GM18499 (cell line): ENCODE measurements at regions not wholly inside any gene's neighbourhood (a gene's known extent, or its start where the extent isn't known, plus 50 kb on each side); places are given as distances from the start of the nearest gene placed in this dataset.

Experiments
- ATAC-seq: cut with Tn5 transposase; IDR thresholded peaks from one replicate; pipeline ENCODE4 v1.9.1; 2021; ENCODE audit warnings: moderate number of reproducible peaks; ENCODE audit not compliant: insufficient read depth, unreplicated experiment

DNA sequence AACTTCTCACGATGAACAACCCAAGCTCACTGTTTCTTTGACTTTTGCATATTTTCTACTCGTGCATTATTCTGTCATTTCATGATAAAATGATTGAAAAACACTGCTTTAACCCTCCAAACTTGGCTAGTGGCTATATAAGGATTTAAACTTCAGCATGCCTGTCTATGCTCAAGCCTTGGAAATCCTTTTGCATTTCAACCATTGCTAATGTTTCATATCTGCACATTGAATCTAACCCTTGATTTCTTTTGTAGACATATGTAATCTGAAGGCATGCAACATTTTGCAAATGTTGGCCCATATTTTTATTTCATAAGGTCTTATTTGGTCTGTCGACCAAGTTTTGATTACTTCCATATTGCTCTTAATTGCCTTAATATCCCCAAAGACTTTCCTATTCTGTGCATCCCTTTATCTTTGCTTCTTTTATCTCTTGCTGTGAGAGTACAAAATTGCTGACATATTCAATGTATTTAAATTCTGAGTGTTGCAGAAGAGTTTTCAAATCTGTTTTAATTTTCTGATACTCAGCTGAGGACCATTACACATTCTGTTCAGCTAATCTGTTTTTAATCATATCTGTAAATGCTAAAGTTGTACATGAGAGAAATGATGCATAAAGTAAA, 403.7 kb upstream of the ZNF608 start:
- no peak for ATAC-seq

DNA sequence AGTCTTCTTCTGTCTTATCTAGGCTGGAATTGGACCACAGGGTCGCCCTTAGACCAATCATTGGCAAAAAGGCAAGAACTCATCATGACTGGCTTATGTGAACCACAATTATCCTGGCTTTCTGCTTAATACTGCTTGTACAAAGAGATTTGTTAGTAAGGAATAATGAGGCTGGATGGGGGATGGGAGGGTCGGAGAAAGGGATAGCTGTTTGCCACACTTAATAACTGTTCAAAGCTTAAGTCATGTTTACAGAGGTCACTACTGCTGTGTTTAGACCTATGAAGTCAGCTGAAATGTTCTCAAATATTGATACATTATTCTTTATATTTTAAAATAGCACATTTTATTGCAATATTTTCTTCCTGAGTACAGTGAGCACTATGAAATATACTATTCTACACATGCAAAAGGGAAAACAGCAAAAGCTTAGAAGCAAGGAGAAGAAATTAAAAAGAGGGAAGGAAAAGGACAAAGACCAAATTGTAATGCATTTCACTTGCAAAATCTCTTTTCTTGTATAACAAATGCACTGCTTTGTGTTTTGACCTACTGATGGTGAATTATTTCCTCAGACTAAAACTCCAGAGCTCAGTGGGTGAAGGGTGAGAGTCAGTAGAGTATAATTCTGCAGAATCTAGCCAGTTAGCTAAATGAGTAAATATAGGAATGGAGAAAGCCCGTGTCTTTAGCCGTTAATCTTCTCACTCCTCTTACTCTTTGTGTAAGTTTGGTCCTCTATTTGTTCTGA, 404.9 kb upstream of the ZNF608 start:
- ATAC-seq, result no peak

DNA sequence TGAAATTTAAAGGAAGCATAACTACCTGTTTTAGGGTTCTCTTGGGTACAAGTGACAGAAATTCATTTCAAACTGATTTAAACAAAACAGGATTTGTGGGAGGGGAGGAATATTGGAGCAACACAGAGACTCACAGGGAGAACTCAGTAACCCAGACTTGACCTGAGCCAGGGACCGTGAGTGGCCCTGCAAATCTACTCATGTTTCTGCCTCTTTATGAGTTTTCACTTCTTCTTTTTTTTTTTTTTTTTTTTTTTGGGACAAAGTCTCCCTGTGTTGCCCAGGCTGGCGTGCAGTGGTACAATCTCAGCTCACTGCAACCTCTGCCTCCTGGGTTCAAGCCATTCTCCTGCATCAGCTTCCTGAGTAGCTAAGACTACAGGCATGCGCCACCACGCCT, 405.6 kb upstream of the ZNF608 start:
- no peak for ATAC-seq

DNA sequence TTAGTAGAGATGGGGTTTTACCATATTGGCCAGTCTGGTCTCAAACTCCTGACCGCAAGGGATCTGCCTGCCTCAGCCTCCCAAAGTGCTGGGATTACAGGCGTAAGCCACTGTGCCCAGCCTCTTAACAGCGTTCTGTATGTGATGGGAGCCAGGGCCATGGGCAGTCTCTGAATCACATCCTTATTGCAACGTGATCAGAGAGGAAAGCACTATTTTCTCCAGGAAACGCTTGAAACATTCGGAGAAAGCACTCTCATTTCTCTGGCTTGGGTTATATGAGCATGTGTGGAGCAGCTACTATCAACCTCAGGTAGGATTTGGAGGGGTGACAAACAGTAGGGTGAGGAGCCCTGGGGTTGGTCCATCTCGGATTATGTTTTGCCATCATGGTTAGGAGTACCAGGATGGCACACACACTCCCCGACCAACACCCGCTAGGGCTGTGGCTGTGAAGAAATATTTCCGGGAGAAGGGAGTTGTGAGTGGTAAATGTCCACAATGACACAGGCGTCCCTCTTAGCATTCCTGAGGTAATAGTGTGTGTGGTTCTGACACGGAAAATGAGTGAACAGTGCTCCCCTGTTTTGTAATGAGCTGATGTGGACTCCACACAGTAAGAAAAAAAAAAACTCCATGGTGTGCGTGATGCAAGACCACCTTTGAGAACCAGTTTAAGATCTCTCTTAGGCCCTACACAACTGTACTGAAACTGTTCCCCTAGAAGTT, 406.2 kb upstream of the ZNF608 start:
- ATAC-seq, result no peak

DNA sequence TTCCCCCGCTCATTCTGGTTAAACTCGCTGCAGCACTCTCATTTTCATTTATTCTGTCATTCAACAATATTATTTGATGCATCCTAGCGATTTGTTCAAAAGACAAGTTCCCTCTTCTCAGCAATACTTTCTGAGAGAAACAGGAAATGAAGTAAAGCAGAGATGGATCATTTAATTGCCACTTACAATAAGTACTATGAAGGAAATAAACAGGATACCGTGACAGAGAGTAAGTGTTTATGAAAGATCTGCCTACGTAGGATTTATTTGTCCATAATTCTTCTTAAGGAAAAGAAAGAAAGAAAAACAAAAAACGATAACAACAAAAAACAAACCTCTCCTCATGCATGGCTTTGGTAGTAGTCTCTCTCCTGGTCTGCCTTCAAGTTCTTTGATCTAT, 406.8 kb upstream of the ZNF608 start:
- no peak for ATAC-seq

DNA sequence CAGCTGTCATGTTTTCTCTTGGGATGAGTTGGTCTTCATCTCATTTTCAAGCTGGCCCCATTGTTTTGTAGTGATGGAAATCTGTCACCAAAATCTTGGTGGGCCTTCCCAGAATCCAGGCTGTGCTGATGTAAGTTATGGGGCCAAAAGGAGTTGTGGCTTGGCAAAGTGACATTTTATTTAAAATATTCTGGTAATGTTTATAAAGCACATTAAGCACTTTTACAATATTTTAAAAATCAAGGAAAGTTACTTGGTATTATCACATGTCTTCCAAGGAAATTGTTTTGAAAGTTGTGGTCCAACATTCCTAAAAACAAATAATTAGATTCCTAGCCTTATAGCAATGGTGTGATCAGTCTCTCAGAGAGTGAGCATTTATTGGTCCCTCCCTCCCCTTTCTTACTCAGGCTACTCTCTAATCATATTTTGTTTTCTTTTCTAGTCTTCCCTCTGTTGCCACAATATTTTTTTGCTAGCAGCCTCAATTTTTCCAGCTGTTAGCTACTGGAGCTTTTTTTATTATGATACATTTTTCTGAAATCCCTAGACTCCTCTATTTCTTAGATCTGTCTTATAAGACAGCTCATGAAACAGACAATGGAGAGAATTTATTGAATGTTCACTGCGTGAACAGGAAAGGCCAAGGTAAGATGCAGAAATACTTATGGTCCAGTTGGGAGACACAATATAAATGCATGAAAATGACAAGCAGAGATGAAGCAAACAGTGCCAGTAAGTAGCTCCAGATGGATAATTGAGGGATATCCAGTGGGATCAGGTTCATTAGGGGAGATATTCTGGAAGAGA, 408.1 kb upstream of the ZNF608 start:
- ATAC-seq, result no peak

DNA sequence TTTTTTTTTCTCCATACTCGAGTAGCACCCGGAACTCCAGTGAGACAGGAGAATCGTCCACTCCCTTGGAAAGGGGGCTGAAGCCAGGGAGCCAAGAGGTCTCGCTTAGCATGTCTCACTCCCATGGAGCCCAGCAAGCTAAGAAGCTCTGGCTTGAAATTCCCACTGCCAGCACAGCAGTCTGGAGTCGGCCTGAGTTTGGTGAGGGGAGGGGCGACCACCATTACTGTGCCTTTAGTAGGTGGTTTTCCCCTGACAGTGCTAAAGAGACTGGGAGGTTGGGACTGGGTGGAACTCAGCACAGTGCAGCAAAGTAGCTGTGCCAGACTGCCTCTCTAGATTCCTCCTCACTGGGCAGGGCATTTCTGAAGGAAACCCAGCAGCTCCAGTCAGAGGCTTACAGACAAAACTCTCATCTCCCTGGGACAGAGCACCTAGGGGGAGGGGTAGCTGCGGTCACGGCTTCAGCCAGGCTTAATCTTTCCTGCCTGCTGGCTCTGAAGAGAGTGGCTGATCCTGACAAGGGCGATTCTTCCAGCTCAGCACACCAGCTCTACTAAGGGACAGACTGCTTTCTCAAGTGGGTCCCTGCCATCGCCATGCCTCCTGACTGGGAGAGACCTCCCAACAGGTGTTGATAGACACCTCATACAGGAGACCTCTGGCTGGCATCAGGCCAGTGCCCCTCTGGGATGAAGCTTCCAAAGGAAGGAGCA, 414.5 kb upstream of the ZNF608 start:
- no peak for ATAC-seq

DNA sequence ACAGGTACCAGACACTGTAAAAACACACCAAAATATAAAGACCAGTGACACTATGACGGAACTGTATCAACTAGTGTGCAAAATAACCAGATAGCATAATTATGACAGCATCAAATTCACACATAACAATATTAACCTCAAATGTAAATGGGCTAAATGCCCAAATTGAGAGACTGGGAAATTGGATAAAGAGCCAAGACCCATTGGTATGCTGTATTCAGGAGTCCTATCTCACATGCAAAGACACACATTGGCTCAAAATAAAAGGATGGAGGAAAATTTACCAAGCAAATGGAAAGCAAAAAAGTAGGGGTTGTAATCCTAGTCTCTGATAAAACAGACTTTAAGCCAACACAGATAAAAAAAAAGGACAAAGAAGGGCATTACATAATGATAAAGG, 416.3 kb upstream of the ZNF608 start:
- no peak for ATAC-seq

DNA sequence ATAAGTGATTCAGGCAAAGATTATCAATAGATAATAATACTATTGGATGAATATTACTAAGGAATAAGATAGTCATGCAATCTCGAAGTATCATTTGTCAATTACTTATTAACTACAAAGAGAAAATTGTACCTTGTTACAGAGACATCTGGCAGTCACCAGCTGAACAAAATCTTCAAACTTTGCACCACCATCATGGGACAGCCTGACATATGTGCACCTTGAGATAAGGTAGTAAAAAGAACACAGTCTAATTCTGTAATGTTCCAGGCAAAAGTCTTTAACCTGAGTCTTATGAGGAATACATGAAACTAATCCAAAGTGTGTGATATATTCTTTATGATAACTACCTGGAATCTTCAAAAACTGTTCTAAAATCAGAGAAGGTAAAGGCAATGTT, 423.0 kb upstream of the ZNF608 start:
- ATAC-seq, result no peak

DNA sequence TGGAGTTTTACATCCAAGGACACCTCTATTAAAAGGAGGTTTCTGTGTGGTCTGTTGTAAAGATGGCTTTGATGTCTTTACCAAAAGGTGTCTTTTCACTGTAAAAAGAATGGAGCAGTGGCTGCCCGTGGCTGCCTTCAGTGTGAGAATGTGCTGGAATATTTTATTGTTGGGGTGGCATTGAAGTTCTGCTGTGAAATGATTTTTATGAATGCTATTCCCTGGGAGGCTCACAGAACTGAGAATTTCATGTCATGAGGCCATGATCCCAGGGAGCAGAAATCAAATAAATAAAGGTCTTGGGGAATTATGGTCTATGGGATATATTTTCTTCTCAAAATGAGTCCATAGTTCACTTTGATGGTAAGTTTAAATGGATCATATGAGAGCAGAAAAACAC, 425.2 kb upstream of the ZNF608 start:
- ATAC-seq, result no peak

DNA sequence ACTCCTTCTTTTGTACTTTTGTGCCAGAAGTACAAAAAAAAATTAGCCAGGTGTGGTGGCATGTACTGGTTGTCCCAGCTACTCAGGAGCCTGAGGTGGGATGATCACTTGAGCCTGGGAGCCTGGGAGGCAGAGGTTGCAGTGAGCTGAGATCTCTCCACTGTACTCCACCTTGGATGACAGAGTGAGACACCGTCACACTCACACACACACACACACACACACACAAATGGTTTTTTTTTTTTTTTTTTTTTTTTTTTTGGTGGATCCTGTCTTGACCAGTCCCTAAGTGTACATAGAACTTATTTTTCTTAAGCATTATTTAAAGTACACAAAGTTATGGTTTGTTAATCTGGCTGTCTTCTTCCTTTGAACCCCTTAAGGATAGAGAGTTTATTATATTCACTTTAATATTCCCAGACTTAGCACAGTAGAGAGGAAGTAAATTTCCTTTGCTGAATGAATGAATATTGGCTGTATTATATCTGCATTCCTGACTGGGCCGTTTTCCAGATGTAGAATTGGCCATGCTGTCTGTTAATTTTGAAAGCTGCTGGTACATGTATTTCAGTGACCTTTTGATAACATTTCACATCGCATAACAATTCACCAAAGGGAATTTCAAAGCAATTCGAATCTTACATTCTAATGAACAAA, 429.0 kb upstream of the ZNF608 start:
- no peak for ATAC-seq

DNA sequence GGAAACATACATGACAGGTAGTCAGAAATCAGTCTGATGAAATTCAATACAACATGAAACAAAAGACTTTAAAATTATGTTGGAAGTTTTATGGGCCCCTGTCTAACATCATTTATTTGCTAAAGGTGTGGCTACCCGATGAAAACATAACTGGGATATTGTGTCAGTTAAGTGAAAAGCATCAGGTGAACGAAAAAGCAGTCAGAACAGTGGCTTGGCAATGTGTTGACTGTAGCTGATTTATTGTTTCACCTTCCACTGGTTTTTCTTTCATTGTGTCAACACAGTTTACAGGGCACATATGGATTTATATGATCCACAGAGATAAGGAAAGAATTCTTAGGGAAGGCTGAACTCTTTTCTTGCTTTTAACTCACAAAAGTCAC, 429.6 kb upstream of the ZNF608 start:
- no peak for ATAC-seq

DNA sequence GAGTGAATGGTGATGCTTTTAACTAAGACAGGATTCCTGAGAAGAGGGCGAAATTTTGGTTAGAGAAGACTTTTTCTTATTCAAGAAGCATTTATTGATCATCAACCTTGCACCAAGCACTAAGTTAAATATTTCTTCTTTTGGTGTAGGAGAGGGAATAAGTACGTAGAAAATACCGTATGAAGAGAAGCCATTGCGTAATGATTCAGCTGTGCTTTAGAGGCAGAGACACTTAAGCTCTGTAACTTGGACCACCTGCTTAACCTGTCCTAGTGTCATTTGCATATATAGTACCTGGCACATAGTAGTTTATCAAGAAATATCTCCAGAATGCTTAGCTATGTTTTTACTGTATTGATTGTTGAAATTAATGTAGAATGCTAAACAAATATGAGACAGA, 430.9 kb upstream of the ZNF608 start:
- no peak for ATAC-seq

DNA sequence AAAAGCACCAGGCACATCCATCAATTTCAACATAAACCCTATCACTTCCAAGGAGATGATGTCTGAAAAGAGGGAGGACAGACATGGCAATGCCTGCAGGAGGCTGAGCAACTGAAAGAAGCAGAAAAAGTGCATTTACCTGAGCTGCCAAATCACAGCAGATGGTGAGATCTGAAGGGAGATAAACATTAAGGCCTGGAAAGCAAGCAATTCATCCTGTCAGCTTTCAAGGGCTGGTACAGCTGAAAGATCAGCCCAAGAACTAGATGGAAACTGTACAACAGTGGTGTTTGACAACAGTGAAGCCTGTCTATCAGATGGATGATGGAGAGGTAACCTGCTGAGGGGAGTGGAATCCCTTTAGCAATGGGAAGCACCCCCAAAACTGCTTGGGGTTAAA, 433.2 kb upstream of the ZNF608 start:
- ATAC-seq, result no peak

DNA sequence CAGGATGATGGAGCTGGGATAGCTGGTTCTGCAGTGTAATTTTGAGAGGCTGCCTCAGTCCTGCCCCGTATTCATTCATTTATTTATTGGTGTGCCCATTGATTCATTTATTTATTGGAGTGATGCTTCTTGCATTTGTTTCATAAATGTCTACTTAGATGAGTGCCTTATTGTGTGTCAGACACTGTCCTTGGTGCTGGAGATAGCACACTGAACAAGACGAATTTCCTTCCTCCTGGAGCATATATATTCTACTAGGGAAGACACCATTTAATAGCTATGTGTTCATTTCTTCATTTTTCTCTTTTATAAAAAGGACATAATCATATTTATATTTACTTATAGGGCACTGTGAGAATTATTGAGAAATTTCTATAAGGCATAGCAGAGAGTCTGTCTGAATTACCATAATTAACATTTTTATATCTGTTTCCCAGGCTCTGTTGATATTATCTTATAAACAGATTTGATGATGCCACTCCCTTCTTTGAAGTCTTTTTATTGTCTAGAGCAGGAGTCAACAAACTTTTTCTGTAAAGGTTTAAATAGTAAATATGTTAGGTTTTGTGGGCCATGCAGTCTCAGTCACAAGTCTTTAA, 433.9 kb upstream of the ZNF608 start:
- no peak for ATAC-seq

DNA sequence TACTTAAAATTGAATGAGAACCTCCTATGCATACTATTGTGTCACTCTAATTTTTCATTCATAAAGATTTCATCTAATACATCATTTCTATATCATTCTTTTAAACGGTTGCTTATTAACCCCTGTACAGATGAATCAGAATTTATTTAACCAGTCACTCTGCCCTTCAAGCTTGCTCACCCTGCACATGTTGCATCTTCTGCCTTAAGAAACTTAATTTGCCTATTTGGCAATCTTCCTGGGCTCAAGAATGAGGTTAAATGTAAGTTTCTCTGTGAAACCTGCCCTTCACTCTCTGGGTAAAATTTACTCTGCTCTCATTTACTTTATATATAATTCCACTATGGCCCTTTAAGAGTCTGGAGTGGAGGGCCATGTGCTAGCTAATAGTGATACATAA, 434.7 kb upstream of the ZNF608 start:
- ATAC-seq, result no peak

DNA sequence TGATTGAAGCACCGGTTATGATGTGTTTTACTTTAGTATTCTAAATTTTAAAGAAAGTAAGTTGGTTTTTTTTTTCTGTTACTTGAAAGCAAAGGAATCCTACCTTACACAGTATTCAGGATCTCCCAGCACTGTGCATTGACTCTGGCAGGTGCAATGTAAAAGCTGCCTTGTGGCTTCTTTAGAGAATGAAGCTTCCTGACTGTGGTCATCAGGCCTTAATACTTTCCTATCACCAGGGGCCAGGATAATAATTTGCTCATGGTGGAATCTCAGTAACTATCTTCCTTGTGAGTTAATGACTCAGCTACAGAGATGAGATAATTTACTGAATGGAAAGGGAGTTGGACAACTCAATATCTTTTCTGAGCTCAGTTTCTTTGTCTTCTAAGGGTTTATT, 435.5 kb upstream of the ZNF608 start:
- no peak for ATAC-seq

DNA sequence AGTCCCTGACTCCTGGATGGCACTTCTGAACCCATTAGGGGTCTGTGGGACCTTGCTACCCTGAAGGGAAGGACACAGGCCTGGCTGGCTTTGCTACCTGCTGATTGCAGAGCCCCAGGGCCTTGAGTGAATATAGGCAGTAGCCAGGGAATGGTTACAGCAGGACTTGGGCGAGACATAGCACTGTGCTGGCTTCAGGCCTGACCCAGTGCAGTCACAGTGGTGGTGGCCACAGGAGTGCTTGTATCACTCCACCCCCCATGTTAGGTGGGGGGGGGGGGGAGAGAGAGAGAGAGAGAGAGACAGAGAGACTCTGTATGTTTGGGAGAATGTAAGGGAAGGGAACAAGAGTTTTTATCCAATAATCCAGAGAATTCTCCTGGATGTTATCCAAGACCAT, 439.3 kb upstream of the ZNF608 start:
- ATAC-seq, result no peak

DNA sequence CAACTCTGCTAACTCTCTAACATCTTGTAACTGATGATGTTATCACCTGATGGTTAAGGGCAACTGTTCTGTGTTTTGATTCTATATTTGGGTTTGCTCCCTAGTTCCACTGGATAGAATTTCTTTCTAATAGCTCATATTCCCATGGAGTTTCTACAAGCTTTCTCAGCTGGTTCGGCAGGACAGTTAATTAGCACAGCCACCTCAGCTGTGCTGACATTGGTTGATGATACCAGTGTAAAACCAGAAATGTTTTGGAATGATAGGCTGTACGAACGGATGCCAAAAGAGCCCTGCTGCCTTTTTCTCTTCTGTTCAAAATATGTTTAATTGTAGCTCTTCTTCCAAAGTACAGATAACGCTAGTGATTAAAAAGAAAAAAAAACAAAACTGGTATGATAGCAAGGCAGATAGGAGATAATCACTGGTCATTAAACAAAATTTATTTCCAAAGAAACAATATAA, 440.5 kb upstream of the ZNF608 start:
- ATAC-seq, result no peak
